ENCODE measurements at regions not wholly inside any gene's neighbourhood (a gene's known extent, or its start where the extent isn't known, plus 50 kb on each side); places are given as distances from the start of the nearest gene placed in this dataset.
"Not testable (repeated sequence)": the region's sequence is repeated elsewhere in the genome, so short reads cannot be mapped to it uniquely, and the experiment has no call there.

GRCh38 chr1:76687307-76688175, 179.7 kb upstream of the ST6GALNAC5 start:
- no peaks in the 10 kb centered on the region for H3K36me3 Mint-ChIP-seq (ENCODE audit: low read depth)
- no peak for DNase-seq
- H3K27ac Mint-ChIP-seq: no peak overlapping the region
- ChIA-PET CTCF (no interaction called here), POLR2A (no interaction called here)
- H3K9me3 Mint-ChIP-seq: no peaks in the 10 kb centered on the region
- no peaks in the 10 kb centered on the region for H3K27me3 Mint-ChIP-seq
- H3K4me3 Mint-ChIP-seq: no peak overlapping the region
- H3K4me1 Mint-ChIP-seq: no peaks in the 10 kb centered on the region

- POLR2A ChIA-PET: no interaction called here
- Mint-ChIP-seq H3K27me3 (no peaks in the 10 kb centered on the region), H3K4me3 (no peak overlapping the region), H3K4me1 (no peaks in the 10 kb centered on the region), H3K9me3 (no peaks in the 10 kb centered on the region), H3K27ac (no peak overlapping the region), H3K36me3 (ENCODE audit: low read depth) (no peaks in the 10 kb centered on the region)
- no peak for DNase-seq
- CTCF ChIA-PET: no interaction called here
Measured at GRCh38 chr1:76690766-76691165, 176.5 kb upstream of the ST6GALNAC5 start.

GRCh38 chr1:76695535-76695934, 171.7 kb upstream of the ST6GALNAC5 start:
- no peak for DNase-seq
- POLR2A ChIA-PET: no interaction called here
- CTCF ChIA-PET: interaction anchor here (0.9 kb wide), 1 partner anchor 63 kb away, joined by 3 read pairs; no protein-coding TSS in a partner anchor
- Mint-ChIP-seq H3K4me3 (no peak overlapping the region), H3K9me3 (no peaks in the 10 kb centered on the region), H3K36me3 (ENCODE audit: low read depth) (no peaks in the 10 kb centered on the region), H3K4me1 (no peaks in the 10 kb centered on the region), H3K27me3 (no peaks in the 10 kb centered on the region), H3K27ac (no peak overlapping the region)

- Mint-ChIP-seq H3K36me3 (ENCODE audit: low read depth) (no peaks in the 10 kb centered on the region), H3K4me3 (no peak overlapping the region), H3K4me1 (no peaks in the 10 kb centered on the region), H3K27ac (no peak overlapping the region), H3K9me3 (no peaks in the 10 kb centered on the region), H3K27me3 (no peaks in the 10 kb centered on the region)
- CTCF ChIA-PET: no interaction called here
- no peak for DNase-seq
- POLR2A ChIA-PET: no interaction called here
Measured at GRCh38 chr1:76697361-76697760, 169.9 kb upstream of the ST6GALNAC5 start.

GRCh38 chr1:76699646-76700045, 167.6 kb upstream of the ST6GALNAC5 start:
- DNase-seq; H3K4me1 Mint-ChIP-seq; CTCF ChIA-PET; H3K4me3 Mint-ChIP-seq; POLR2A ChIA-PET; H3K27me3 Mint-ChIP-seq; H3K36me3 Mint-ChIP-seq (ENCODE audit: low read depth); H3K9me3 Mint-ChIP-seq; H3K27ac Mint-ChIP-seq: not testable (repeated sequence)

- H3K4me3 Mint-ChIP-seq; H3K36me3 Mint-ChIP-seq (ENCODE audit: low read depth); H3K27me3 Mint-ChIP-seq; DNase-seq; POLR2A ChIA-PET; CTCF ChIA-PET; H3K9me3 Mint-ChIP-seq; H3K4me1 Mint-ChIP-seq; H3K27ac Mint-ChIP-seq: not testable (repeated sequence)
Measured at GRCh38 chr1:76700200-76700599, 167.1 kb upstream of the ST6GALNAC5 start.

GRCh38 chr1:76705560-76705959, 161.7 kb upstream of the ST6GALNAC5 start:
- DNase-seq: no peak
- Mint-ChIP-seq H3K4me1 (no peaks in the 10 kb centered on the region), H3K27me3 (no peaks in the 10 kb centered on the region), H3K27ac (no peak overlapping the region), H3K36me3 (ENCODE audit: low read depth) (no peaks in the 10 kb centered on the region), H3K9me3 (no peaks in the 10 kb centered on the region), H3K4me3 (no peak overlapping the region)
- POLR2A ChIA-PET: no interaction called here
- CTCF ChIA-PET: interaction anchor here (0.5 to 1.3 kb wide), 2 partner anchors 20 to 504 kb away, joined by 3 read pairs; no protein-coding TSS in a partner anchor

GRCh38 chr1:76713535-76713934, 153.7 kb upstream of the ST6GALNAC5 start:
- no peak for DNase-seq
- no peaks in the 10 kb centered on the region for H3K36me3 Mint-ChIP-seq (ENCODE audit: low read depth)
- no peaks in the 10 kb centered on the region for H3K4me1 Mint-ChIP-seq
- no peaks in the 10 kb centered on the region for H3K27me3 Mint-ChIP-seq
- no peaks in the 10 kb centered on the region for H3K9me3 Mint-ChIP-seq
- POLR2A ChIA-PET: no interaction called here
- CTCF ChIA-PET: no interaction called here
- no peak overlapping the region for H3K27ac Mint-ChIP-seq
- H3K4me3 Mint-ChIP-seq: no peak overlapping the region

- H3K27me3 Mint-ChIP-seq: no peaks in the 10 kb centered on the region
- H3K9me3 Mint-ChIP-seq: no peaks in the 10 kb centered on the region
- no peaks in the 10 kb centered on the region for H3K4me1 Mint-ChIP-seq
- H3K36me3 Mint-ChIP-seq (ENCODE audit: low read depth): no peaks in the 10 kb centered on the region
- H3K4me3 Mint-ChIP-seq: no peak overlapping the region
- ChIA-PET CTCF (no interaction called here), POLR2A (no interaction called here)
- no peak overlapping the region for H3K27ac Mint-ChIP-seq
- no peak for DNase-seq
Measured at GRCh38 chr1:76715474-76715873, 151.8 kb upstream of the ST6GALNAC5 start.

GRCh38 chr1:76723949-76724348, 143.3 kb upstream of the ST6GALNAC5 start:
- no peak overlapping the region for H3K27ac Mint-ChIP-seq
- POLR2A ChIA-PET: no interaction called here
- CTCF ChIA-PET: no interaction called here
- DNase-seq: no peak
- no peaks in the 10 kb centered on the region for H3K27me3 Mint-ChIP-seq
- H3K9me3 Mint-ChIP-seq: no peaks in the 10 kb centered on the region
- H3K4me3 Mint-ChIP-seq: no peak overlapping the region
- H3K36me3 Mint-ChIP-seq (ENCODE audit: low read depth): no peaks in the 10 kb centered on the region
- no peaks in the 10 kb centered on the region for H3K4me1 Mint-ChIP-seq

- H3K4me3 Mint-ChIP-seq: no peak overlapping the region
- H3K36me3 Mint-ChIP-seq (ENCODE audit: low read depth): no peaks in the 10 kb centered on the region
- H3K9me3 Mint-ChIP-seq: no peaks in the 10 kb centered on the region
- no peak for DNase-seq
- H3K27me3 Mint-ChIP-seq: no peaks in the 10 kb centered on the region
- ChIA-PET POLR2A (no interaction called here), CTCF (interaction anchor here (0.8 kb wide), 1 partner anchor 20 kb away, joined by 3 read pairs; no protein-coding TSS in a partner anchor)
- no peak overlapping the region for H3K27ac Mint-ChIP-seq
- H3K4me1 Mint-ChIP-seq: no peaks in the 10 kb centered on the region
Measured at GRCh38 chr1:76724816-76725215, 142.5 kb upstream of the ST6GALNAC5 start.

GRCh38 chr1:76725864-76726619, 141.2 kb upstream of the ST6GALNAC5 start:
- no peaks in the 10 kb centered on the region for H3K36me3 Mint-ChIP-seq (ENCODE audit: low read depth)
- H3K9me3 Mint-ChIP-seq: no peaks in the 10 kb centered on the region
- no peak overlapping the region for H3K27ac Mint-ChIP-seq
- H3K4me1 Mint-ChIP-seq: no peaks in the 10 kb centered on the region
- CTCF ChIA-PET: interaction anchor here (0.8 kb wide), 1 partner anchor 21 kb away, joined by 3 read pairs; no protein-coding TSS in a partner anchor
- no peaks in the 10 kb centered on the region for H3K27me3 Mint-ChIP-seq
- H3K4me3 Mint-ChIP-seq: no peak overlapping the region
- DNase-seq: no peak
- POLR2A ChIA-PET: no interaction called here

GRCh38 chr1:76727520-76727919, 139.8 kb upstream of the ST6GALNAC5 start:
- ChIA-PET POLR2A (no interaction called here), CTCF (no interaction called here)
- Mint-ChIP-seq H3K27ac (no peak overlapping the region), H3K4me1 (no peaks in the 10 kb centered on the region), H3K9me3 (no peaks in the 10 kb centered on the region), H3K36me3 (ENCODE audit: low read depth) (no peaks in the 10 kb centered on the region), H3K4me3 (no peak overlapping the region), H3K27me3 (no peaks in the 10 kb centered on the region)
- DNase-seq: no peak
